HEK293 (cell line): ENCODE measurements at regions not wholly inside any gene's neighbourhood (a gene's known extent, or its start where the extent isn't known, plus 50 kb on each side); places are given as distances from the start of the nearest gene placed in this dataset.

Experiments
- CTCF ChIA-PET: fragments of 350-600 bp; formaldehyde crosslinking; extraction: SDS; loops from one replicate; lab custom pipeline; 2021; ENCODE audit warnings: antibody characterized with exemption; lab: Yijun Ruan, JAX
- POLR2A ChIA-PET: fragments of 300-600 bp; formaldehyde crosslinking; extraction: SDS; loops from one replicate; lab custom pipeline; 2020; ENCODE audit warnings: antibody characterized with exemption, inconsistent platforms; lab: Yijun Ruan, JAX
- H3K27ac ChIP-seq: fragments of 200-500 bp; sonication (Bioruptor generic); 2 replicates; pipeline ENCODE4 v1.5.1; 2014; ENCODE audit warnings: low read depth, low read length, control low read depth, inconsistent platforms; ENCODE audit errors: extremely low read depth
- H3K36me3 ChIP-seq, 2 experiments: fragments of 200-500 bp in 1 of 2; sonication (Bioruptor generic) in 1 of 2; 1 replicate in 1 of 2; 2 replicates in 1 of 2; pipeline ENCODE4 v1.5.1; 2014 to 2017; ENCODE audit warnings: inconsistent platforms in 2 of 2, low read length in 2 of 2; ENCODE audit not compliant: control insufficient read depth in 2 of 2, insufficient read depth in 1 of 2
- H3K4me1 ChIP-seq: fragments of 200-500 bp; sonication (Bioruptor generic); 2 replicates; pipeline ENCODE4 v1.5.1; 2014; ENCODE audit warnings: mild to moderate bottlenecking, low read length, inconsistent platforms; ENCODE audit not compliant: control insufficient read depth, insufficient read depth
- H3K4me3 ChIP-seq: 2 replicates; pipeline ENCODE4 v1.5.1; 2011; ENCODE audit warnings: low read depth, mild to moderate bottlenecking, control low read depth, low read length, moderate library complexity
- H3K9me3 ChIP-seq: fragments of 200-500 bp; sonication (Bioruptor generic); 2 replicates; pipeline ENCODE4 v1.5.1; 2014; ENCODE audit warnings: low read depth, low read length, inconsistent platforms; ENCODE audit not compliant: control insufficient read depth, insufficient read depth
- EGR2 ChIP-seq: fragments of 450-650 bp; formaldehyde crosslinking; IDR thresholded peaks from 2 replicates; pipeline ENCODE4 v1.5.1; 2016; ENCODE audit warnings: low read depth, missing biosample characterization, missing genetic modification characterization
- KLF1 ChIP-seq: fragments of 450-650 bp; formaldehyde crosslinking; IDR thresholded peaks from 2 replicates; pipeline ENCODE4 v1.5.1; 2016; ENCODE audit warnings: missing biosample characterization, missing genetic modification characterization
- SCRT1 ChIP-seq: fragments of 450-650 bp; formaldehyde crosslinking; IDR thresholded peaks from 2 replicates; pipeline ENCODE4 v1.5.1; 2016; ENCODE audit warnings: missing biosample characterization, missing genetic modification characterization, borderline replicate concordance
- ZBTB44 ChIP-seq: fragments of 450-650 bp; IDR thresholded peaks from 2 replicates; pipeline ENCODE4 v1.5.1; 2018; ENCODE audit warnings: missing biosample characterization, mild to moderate bottlenecking, missing genetic modification characterization
- ZBTB7A ChIP-seq: fragments of 450-650 bp; formaldehyde crosslinking; IDR thresholded peaks from 2 replicates; pipeline ENCODE4 v1.5.1; 2016; ENCODE audit warnings: low read depth, missing biosample characterization, missing genetic modification characterization
- ZNF16 ChIP-seq: fragments of 450-650 bp; formaldehyde crosslinking; IDR thresholded peaks from 2 replicates; pipeline ENCODE4 v1.5.1; 2016; ENCODE audit warnings: low read depth, missing biosample characterization, missing genetic modification characterization
- ZNF169 ChIP-seq: fragments of 450-650 bp; formaldehyde crosslinking; IDR thresholded peaks from 2 replicates; pipeline ENCODE4 v1.5.1; 2016; ENCODE audit warnings: missing biosample characterization, missing genetic modification characterization
- ZNF2 ChIP-seq: fragments of 450-650 bp; formaldehyde crosslinking; IDR thresholded peaks from 2 replicates; pipeline ENCODE4 v1.5.1; 2016; ENCODE audit warnings: missing biosample characterization, missing genetic modification characterization
- ZNF280C ChIP-seq: fragments of 450-650 bp; formaldehyde crosslinking; IDR thresholded peaks from 2 replicates; pipeline ENCODE4 v1.5.1; 2016; ENCODE audit warnings: missing biosample characterization, missing genetic modification characterization
- ZNF280D ChIP-seq: fragments of 450-650 bp; formaldehyde crosslinking; IDR thresholded peaks from 2 replicates; pipeline ENCODE4 v1.5.1; 2016; ENCODE audit warnings: missing biosample characterization, missing genetic modification characterization
- ZNF37A ChIP-seq: fragments of 450-650 bp; IDR thresholded peaks from 2 replicates; pipeline ENCODE4 v1.5.1; 2018; ENCODE audit warnings: missing biosample characterization, missing genetic modification characterization
- ZNF398 ChIP-seq: fragments of 450-650 bp; formaldehyde crosslinking; IDR thresholded peaks from 2 replicates; pipeline ENCODE4 v1.5.1; 2017; ENCODE audit warnings: missing biosample characterization, missing genetic modification characterization
- ZNF560 ChIP-seq: fragments of 450-650 bp; formaldehyde crosslinking; IDR thresholded peaks from 2 replicates; pipeline ENCODE4 v1.5.1; 2017; ENCODE audit warnings: missing biosample characterization, missing genetic modification characterization, borderline replicate concordance
- ZNF561 ChIP-seq: fragments of 450-650 bp; IDR thresholded peaks from 2 replicates; pipeline ENCODE4 v1.5.1; 2018; ENCODE audit warnings: missing biosample characterization, missing genetic modification characterization, borderline replicate concordance
- ZNF596 ChIP-seq: fragments of 450-650 bp; IDR thresholded peaks from 2 replicates; pipeline ENCODE4 v1.5.0; 2018; ENCODE audit warnings: missing biosample characterization, mild to moderate bottlenecking, missing genetic modification characterization, moderate library complexity
- ZNF621 ChIP-seq: fragments of 450-650 bp; formaldehyde crosslinking; IDR thresholded peaks from 2 replicates; pipeline ENCODE4 v1.5.1; 2017; ENCODE audit warnings: missing biosample characterization, missing genetic modification characterization
- ZNF664 ChIP-seq: fragments of 450-650 bp; formaldehyde crosslinking; IDR thresholded peaks from 2 replicates; pipeline ENCODE4 v1.5.1; 2016; ENCODE audit warnings: missing biosample characterization, missing genetic modification characterization
- ZNF692 ChIP-seq: fragments of 450-650 bp; formaldehyde crosslinking; IDR thresholded peaks from 2 replicates; pipeline ENCODE4 v1.5.1; 2016; ENCODE audit warnings: missing biosample characterization, missing genetic modification characterization
- ZNF791 ChIP-seq: fragments of 450-650 bp; formaldehyde crosslinking; IDR thresholded peaks from 2 replicates; pipeline ENCODE4 v1.5.1; 2016; ENCODE audit warnings: missing biosample characterization, missing genetic modification characterization

GRCh38 chr3:157930000-157930780 is 176.0 kb downstream of the SHOX2 start:
- TF ChIP-seq ZNF560 (tag by site-specific recombination) (no peak), ZNF2 (tag by site-specific recombination) (no peak), ZBTB44 (tag by site-specific recombination) (no peak), ZNF398 (tag by site-specific recombination) (no peak), KLF1 (tag by site-specific recombination) (no peak), EGR2 (tag by site-specific recombination) (no peak)
- H3K4me3 ChIP-seq, result no peak overlapping the region
- CTCF ChIA-PET, result interaction anchor here (0.6 to 0.7 kb wide), 3 partner anchors 64 to 327 kb away, joined by 3 to 4 read pairs (median 4); no protein-coding TSS in a partner anchor
- H3K27ac ChIP-seq, result no peak overlapping the region
- POLR2A ChIA-PET, result no interaction called here
- H3K36me3 ChIP-seq, result no peaks in the 10 kb centered on the region
- no peaks in the 10 kb centered on the region for H3K4me1 ChIP-seq
- no peaks in the 10 kb centered on the region for H3K9me3 ChIP-seq

GRCh38 chr3:157926822-157927221 is 179.4 kb downstream of the SHOX2 start:
- no peaks in the 10 kb centered on the region for H3K4me1 ChIP-seq
- H3K36me3 ChIP-seq, result no peaks in the 10 kb centered on the region
- ChIA-PET POLR2A (no interaction called here), CTCF (interaction anchor here (0.7 kb wide), 1 partner anchor 549 kb away, joined by 4 read pairs; no protein-coding TSS in a partner anchor)
- TF ChIP-seq ZNF169 (tag by site-specific recombination) (no peak), ZNF791 (tag by site-specific recombination) (no peak), ZNF16 (tag by site-specific recombination) (no peak), ZBTB7A (tag by site-specific recombination) (no peak), ZNF596 (tag by site-specific recombination) (no peak), KLF1 (tag by site-specific recombination) (no peak)
- H3K27ac ChIP-seq, result no peak overlapping the region
- no peaks in the 10 kb centered on the region for H3K9me3 ChIP-seq
- H3K4me3 ChIP-seq, result no peak overlapping the region

GRCh38 chr3:157922614-157923013 is 183.6 kb downstream of the SHOX2 start:
- Histone ChIP-seq H3K4me1 (no peaks in the 10 kb centered on the region), H3K9me3 (no peaks in the 10 kb centered on the region), H3K27ac (no peak overlapping the region), H3K36me3 (no peaks in the 10 kb centered on the region), H3K4me3 (no peak overlapping the region)
- ChIA-PET POLR2A (no interaction called here), CTCF (interaction anchor here (1.4 kb wide), 1 partner anchor 512 kb away, joined by 3 read pairs; no protein-coding TSS in a partner anchor)
- TF ChIP-seq ZNF621 (tag by site-specific recombination) (no peak), ZNF37A (tag by site-specific recombination) (no peak), ZNF664 (tag by site-specific recombination) (no peak), ZNF561 (tag by site-specific recombination) (no peak), SCRT1 (tag by site-specific recombination) (no peak), ZNF280D (tag by site-specific recombination) (no peak), ZNF692 (tag by site-specific recombination) (no peak), ZNF280C (tag by site-specific recombination) (no peak)
